HG02840 (cell line): ENCODE measurements at regions not wholly inside any gene's neighbourhood (a gene's known extent, or its start where the extent isn't known, plus 50 kb on each side); places are given as distances from the start of the nearest gene placed in this dataset.

Experiments used
- ATAC-seq: cut with Tn5 transposase; IDR thresholded peaks from one replicate; pipeline ENCODE4 v1.9.1; 2021; ENCODE audit warnings: mild to moderate bottlenecking, moderate library complexity, moderate number of reproducible peaks; ENCODE audit not compliant: unreplicated experiment, low FRiP score

- ATAC-seq, result no peak
Measured at GRCh38 chr3:168219530-168219929, 123.8 kb upstream of the GOLIM4 start.

- no peak for ATAC-seq
Measured at GRCh38 chr3:168218600-168218999, 122.9 kb upstream of the GOLIM4 start.

GRCh38 chr3:168216851-168217250, 121.1 kb upstream of the GOLIM4 start:
- no peak for ATAC-seq

- peak; percentile 96 for ATAC-seq
Measured at GRCh38 chr3:168213920-168214319, 118.2 kb upstream of the GOLIM4 start.

GRCh38 chr3:168212664-168213285, 117.1 kb upstream of the GOLIM4 start:
- no peak for ATAC-seq

- no peak for ATAC-seq
Measured at GRCh38 chr3:168205451-168205850, 109.7 kb upstream of the GOLIM4 start.

GRCh38 chr3:168197162-168197561, 101.4 kb upstream of the GOLIM4 start:
- ATAC-seq, result no peak

- no peak for ATAC-seq
Measured at GRCh38 chr3:168191856-168192255, 96.1 kb upstream of the GOLIM4 start.

- no peak for ATAC-seq
Measured at GRCh38 chr3:168187233-168187632, 91.5 kb upstream of the GOLIM4 start.

- ATAC-seq, result no peak
Measured at GRCh38 chr3:168186293-168186983, 90.7 kb upstream of the GOLIM4 start.

- ATAC-seq, result no peak
Measured at GRCh38 chr3:168183774-168184173, 88.0 kb upstream of the GOLIM4 start.

GRCh38 chr3:168168743-168169142, 73.0 kb upstream of the GOLIM4 start:
- ATAC-seq, result no peak

- ATAC-seq, result peak; percentile 76
Measured at GRCh38 chr3:168165390-168166269, 69.9 kb upstream of the GOLIM4 start.

- no peak for ATAC-seq
Measured at GRCh38 chr3:168162172-168162571, 66.4 kb upstream of the GOLIM4 start.

- ATAC-seq, result no peak
Measured at GRCh38 chr3:168161696-168162095, 66.0 kb upstream of the GOLIM4 start.

GRCh38 chr3:168157903-168158302, 62.2 kb upstream of the GOLIM4 start:
- ATAC-seq, result no peak

- ATAC-seq, result no peak
Measured at GRCh38 chr3:168157099-168157700, 61.5 kb upstream of the GOLIM4 start.

- ATAC-seq, result no peak
Measured at GRCh38 chr3:168156479-168156878, 60.8 kb upstream of the GOLIM4 start.

GRCh38 chr3:168155303-168155702, 59.6 kb upstream of the GOLIM4 start:
- ATAC-seq, result no peak

GRCh38 chr3:168154089-168154488, 58.4 kb upstream of the GOLIM4 start:
- ATAC-seq, result no peak

GRCh38 chr3:168152149-168152548, 56.4 kb upstream of the GOLIM4 start:
- ATAC-seq, result no peak
